ENCODE measurements at regions not wholly inside any gene's neighbourhood (a gene's known extent, or its start where the extent isn't known, plus 50 kb on each side); places are given as distances from the start of the nearest gene placed in this dataset.

DNA sequence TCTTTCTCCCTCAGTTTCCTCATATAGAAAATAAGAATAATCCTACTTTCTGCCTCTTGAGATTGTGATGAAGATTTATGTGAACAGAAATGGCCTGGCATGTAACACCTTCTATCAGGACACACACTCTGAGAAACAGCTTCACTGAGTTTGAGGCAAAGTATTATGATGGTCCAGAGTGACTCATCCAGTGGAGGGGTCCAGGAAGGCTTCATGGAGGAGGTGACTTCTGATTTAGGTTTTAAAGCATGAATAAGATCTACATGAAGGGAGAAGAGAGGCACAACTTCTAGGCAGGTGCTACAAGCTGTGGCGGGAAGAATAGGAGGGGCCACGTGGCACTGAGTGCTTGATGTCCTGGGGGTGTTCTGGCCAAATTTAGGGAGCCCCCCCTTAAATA lies 124.4 kb upstream of the SDK2 start:
- TF ChIP-seq POLR2AphosphoS5 (IDR thresholded peaks at IDR 0.05; ENCODE audit: low read depth, low read length) = no peak
- TF ChIP-seq, protein P1, sequence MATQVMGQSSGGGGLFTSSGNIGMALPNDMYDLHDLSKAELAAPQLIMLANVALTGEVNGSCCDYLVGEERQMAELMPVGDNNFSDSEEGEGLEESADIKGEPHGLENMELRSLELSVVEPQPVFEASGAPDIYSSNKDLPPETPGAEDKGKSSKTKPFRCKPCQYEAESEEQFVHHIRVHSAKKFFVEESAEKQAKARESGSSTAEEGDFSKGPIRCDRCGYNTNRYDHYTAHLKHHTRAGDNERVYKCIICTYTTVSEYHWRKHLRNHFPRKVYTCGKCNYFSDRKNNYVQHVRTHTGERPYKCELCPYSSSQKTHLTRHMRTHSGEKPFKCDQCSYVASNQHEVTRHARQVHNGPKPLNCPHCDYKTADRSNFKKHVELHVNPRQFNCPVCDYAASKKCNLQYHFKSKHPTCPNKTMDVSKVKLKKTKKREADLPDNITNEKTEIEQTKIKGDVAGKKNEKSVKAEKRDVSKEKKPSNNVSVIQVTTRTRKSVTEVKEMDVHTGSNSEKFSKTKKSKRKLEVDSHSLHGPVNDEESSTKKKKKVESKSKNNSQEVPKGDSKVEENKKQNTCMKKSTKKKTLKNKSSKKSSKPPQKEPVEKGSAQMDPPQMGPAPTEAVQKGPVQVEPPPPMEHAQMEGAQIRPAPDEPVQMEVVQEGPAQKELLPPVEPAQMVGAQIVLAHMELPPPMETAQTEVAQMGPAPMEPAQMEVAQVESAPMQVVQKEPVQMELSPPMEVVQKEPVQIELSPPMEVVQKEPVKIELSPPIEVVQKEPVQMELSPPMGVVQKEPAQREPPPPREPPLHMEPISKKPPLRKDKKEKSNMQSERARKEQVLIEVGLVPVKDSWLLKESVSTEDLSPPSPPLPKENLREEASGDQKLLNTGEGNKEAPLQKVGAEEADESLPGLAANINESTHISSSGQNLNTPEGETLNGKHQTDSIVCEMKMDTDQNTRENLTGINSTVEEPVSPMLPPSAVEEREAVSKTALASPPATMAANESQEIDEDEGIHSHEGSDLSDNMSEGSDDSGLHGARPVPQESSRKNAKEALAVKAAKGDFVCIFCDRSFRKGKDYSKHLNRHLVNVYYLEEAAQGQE (IDR thresholded peaks at IDR 0.05; ENCODE audit: insufficient read depth in 1 of 2, low read depth in 2 of 2, low read length in 2 of 2) = no peak
- no peak for TF ChIP-seq TAF1 (IDR thresholded peaks at IDR 0.05; ENCODE audit: borderline replicate concordance, insufficient read depth, low read length)
- TF ChIP-seq SIN3A (IDR thresholded peaks at IDR 0.05; ENCODE audit: borderline replicate concordance, insufficient read depth, low read length) = no peak
- no peak for TF ChIP-seq FOXP2 (optimal IDR thresholded peaks at IDR 0.05; ENCODE audit: borderline replicate concordance, extremely low read depth, extremely low read length, insufficient read depth)

DNA sequence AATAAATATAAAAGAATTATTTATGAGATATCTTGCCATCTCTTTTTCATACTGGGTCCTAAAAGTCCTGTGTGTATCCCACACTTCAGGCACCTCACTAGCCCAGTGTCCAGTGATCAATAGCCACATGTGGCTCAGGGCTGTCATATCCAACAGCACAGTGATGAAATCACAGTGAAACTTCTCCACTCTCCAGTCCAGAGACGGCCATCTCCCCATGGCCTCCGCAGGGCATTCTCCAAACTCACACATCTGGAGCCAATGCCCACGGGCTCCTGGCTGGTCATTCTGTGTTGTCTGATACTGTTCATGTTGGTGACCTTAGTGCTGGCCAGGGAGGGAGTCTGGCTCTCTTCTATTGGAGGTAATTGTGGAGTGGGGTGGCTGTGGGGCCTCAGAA lies 125.2 kb upstream of the SDK2 start:
- TF ChIP-seq, protein P1 (IDR thresholded peaks at IDR 0.05; ENCODE audit: insufficient read depth in 1 of 2, low read depth in 2 of 2, low read length in 2 of 2) = no peak
- TF ChIP-seq POLR2AphosphoS5 (IDR thresholded peaks at IDR 0.05; ENCODE audit: low read depth, low read length) (no peak), SIN3A (IDR thresholded peaks at IDR 0.05; ENCODE audit: borderline replicate concordance, insufficient read depth, low read length) (no peak), TAF1 (IDR thresholded peaks at IDR 0.05; ENCODE audit: borderline replicate concordance, insufficient read depth, low read length) (no peak), FOXP2 (optimal IDR thresholded peaks at IDR 0.05; ENCODE audit: borderline replicate concordance, extremely low read depth, extremely low read length, insufficient read depth) (no peak)

DNA sequence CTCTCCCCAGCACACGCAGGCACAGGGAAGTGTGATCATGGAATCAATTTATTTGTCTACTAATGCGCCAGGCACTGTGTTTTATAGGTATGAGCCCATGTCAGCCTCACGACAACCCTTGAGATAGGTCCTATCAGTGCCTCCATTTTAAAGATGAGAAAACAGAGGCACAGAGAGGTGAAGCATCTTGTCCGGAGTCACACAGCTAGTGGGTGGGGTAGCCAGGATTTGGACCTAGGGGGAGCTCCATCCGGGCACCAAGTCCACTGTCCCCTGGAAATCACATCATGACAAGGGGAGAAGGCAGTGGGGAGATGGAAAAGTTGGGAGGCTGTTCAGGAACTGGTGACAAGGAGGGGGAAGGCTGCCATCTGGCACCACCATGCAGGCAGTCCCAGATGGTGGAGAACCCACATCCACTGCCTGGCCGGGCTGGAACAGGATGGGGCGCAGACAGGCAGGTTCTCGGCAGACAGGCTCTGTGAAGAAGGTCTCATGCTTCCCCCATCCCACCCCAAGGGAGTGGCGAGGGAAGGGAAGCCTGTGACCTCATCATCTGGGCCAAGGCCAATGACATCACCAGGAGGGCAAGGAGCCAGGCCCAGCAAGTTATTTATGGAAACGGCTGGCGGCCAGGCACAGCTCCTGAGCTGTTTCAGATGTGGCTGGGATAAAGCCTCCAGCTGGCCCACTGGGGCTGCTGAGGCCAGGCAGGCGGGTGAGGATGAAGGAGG lies 126.0 kb upstream of the SDK2 start:
- TF ChIP-seq FOXP2 (optimal IDR thresholded peaks at IDR 0.05; ENCODE audit: borderline replicate concordance, extremely low read depth, extremely low read length, insufficient read depth) (peak; percentile 11), POLR2AphosphoS5 (IDR thresholded peaks at IDR 0.05; ENCODE audit: low read depth, low read length) (no peak)
- TF ChIP-seq, protein P1 (IDR thresholded peaks at IDR 0.05; ENCODE audit: insufficient read depth in 1 of 2, low read depth in 2 of 2, low read length in 2 of 2) = 0 out of 4 replicates have a peak, but pooled peaks of 1 of the 2 experiments have one; percentile 14

DNA sequence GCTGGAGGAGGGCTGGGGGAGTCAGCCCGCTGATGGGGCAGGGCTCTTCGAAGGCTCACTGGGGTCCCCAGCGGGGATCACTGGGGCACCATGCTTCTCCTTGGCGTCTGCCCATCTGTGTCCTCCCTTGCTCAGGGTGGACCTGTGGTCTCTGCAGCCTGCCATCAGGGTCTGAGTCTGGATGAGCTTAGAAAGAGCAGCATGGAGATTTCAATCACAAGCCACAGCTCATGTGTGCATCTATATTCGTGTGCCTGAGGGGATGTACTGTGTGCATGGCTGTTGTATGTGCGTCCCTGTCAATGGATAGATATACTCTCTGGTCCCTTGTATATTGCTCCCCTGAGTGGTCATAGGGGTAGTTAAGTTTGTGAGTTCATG lies 126.6 kb upstream of the SDK2 start:
- TF ChIP-seq, protein P1 (IDR thresholded peaks at IDR 0.05; ENCODE audit: insufficient read depth in 1 of 2, low read depth in 2 of 2, low read length in 2 of 2) = no peak
- no peak for TF ChIP-seq FOXP2 (optimal IDR thresholded peaks at IDR 0.05; ENCODE audit: borderline replicate concordance, extremely low read depth, extremely low read length, insufficient read depth)
- no peak for TF ChIP-seq SIN3A (IDR thresholded peaks at IDR 0.05; ENCODE audit: borderline replicate concordance, insufficient read depth, low read length)
- TF ChIP-seq POLR2AphosphoS5 (IDR thresholded peaks at IDR 0.05; ENCODE audit: low read depth, low read length) = no peak
- TF ChIP-seq TAF1 (IDR thresholded peaks at IDR 0.05; ENCODE audit: borderline replicate concordance, insufficient read depth, low read length) = no peak

Data from PFSK-1 (cell line).